ENCODE measurements at regions not wholly inside any gene's neighbourhood (a gene's known extent, or its start where the extent isn't known, plus 50 kb on each side); places are given as distances from the start of the nearest gene placed in this dataset.

GRCh38 chr1:232409584-232409983, 220.3 kb downstream of the SIPA1L2 start:
- TF ChIP-seq, protein P1, sequence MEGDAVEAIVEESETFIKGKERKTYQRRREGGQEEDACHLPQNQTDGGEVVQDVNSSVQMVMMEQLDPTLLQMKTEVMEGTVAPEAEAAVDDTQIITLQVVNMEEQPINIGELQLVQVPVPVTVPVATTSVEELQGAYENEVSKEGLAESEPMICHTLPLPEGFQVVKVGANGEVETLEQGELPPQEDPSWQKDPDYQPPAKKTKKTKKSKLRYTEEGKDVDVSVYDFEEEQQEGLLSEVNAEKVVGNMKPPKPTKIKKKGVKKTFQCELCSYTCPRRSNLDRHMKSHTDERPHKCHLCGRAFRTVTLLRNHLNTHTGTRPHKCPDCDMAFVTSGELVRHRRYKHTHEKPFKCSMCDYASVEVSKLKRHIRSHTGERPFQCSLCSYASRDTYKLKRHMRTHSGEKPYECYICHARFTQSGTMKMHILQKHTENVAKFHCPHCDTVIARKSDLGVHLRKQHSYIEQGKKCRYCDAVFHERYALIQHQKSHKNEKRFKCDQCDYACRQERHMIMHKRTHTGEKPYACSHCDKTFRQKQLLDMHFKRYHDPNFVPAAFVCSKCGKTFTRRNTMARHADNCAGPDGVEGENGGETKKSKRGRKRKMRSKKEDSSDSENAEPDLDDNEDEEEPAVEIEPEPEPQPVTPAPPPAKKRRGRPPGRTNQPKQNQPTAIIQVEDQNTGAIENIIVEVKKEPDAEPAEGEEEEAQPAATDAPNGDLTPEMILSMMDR (IDR thresholded peaks at IDR 0.05; ENCODE audit: insufficient read depth, low read length, poor library complexity, severe bottlenecking) = no peak
- Histone ChIP-seq H3K27me3 (replicated peaks; ENCODE audit: control insufficient read depth, insufficient read depth, low read length) (no peaks in the 10 kb centered on the region), H3K4me3 (replicated peaks; ENCODE audit: low read depth, low read length) (no peak overlapping the region), H3K36me3 (ENCODE audit: control insufficient read depth, insufficient read depth, low read length) (no peaks in the 10 kb centered on the region)
- DNase-seq (ENCODE audit: extremely low read depth, insufficient read length) = no peak

DNA sequence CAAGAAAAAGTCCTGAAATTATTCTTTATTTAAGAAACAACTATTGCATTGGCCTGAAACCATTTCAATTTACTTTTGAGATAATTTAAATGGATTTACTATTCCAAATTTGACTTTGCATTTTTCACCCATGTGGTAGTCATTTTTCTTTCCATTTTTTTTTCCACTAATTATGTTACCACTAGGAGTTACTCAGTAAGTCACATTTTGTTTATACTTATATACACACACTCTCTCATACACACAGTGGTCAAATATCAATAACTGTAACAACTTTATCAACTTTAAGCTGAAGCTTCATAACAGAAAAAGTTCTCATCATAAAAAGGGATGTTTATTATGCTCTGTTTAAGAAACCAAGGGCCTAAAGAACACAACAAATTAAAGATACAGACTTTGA, 222.8 kb downstream of the SIPA1L2 start:
- no peak for DNase-seq (ENCODE audit: extremely low read depth, insufficient read length)
- Histone ChIP-seq H3K36me3 (ENCODE audit: control insufficient read depth, insufficient read depth, low read length) (no peaks in the 10 kb centered on the region), H3K4me3 (replicated peaks; ENCODE audit: low read depth, low read length) (no peak overlapping the region), H3K27me3 (replicated peaks; ENCODE audit: control insufficient read depth, insufficient read depth, low read length) (no peaks in the 10 kb centered on the region; the same call in 1 of the 2 replicates)
- TF ChIP-seq, protein P1 (IDR thresholded peaks at IDR 0.05; ENCODE audit: insufficient read depth, low read length, poor library complexity, severe bottlenecking) = no peak

GRCh38 chr1:232405781-232406180, 224.2 kb downstream of the SIPA1L2 start:
- Histone ChIP-seq H3K4me3 (replicated peaks; ENCODE audit: low read depth, low read length) (no peak overlapping the region), H3K36me3 (ENCODE audit: control insufficient read depth, insufficient read depth, low read length) (no peaks in the 10 kb centered on the region), H3K27me3 (replicated peaks; ENCODE audit: control insufficient read depth, insufficient read depth, low read length) (no peaks in the 10 kb centered on the region; the same call in 1 of the 2 replicates)
- TF ChIP-seq, protein P1 (IDR thresholded peaks at IDR 0.05; ENCODE audit: insufficient read depth, low read length, poor library complexity, severe bottlenecking) = no peak
- DNase-seq (ENCODE audit: extremely low read depth, insufficient read length) = no peak

GRCh38 chr1:232404981-232405731, 224.8 kb downstream of the SIPA1L2 start:
- no peaks in the 10 kb centered on the region; the same call in 1 of the 2 replicates for H3K27me3 ChIP-seq (replicated peaks; ENCODE audit: control insufficient read depth, insufficient read depth, low read length)
- H3K36me3 ChIP-seq (ENCODE audit: control insufficient read depth, insufficient read depth, low read length) = no peaks in the 10 kb centered on the region
- TF ChIP-seq, protein P1 (IDR thresholded peaks at IDR 0.05; ENCODE audit: insufficient read depth, low read length, poor library complexity, severe bottlenecking) = no peak
- DNase-seq (ENCODE audit: extremely low read depth, insufficient read length) = no peak
- H3K4me3 ChIP-seq (replicated peaks; ENCODE audit: low read depth, low read length) = no peak overlapping the region

- TF ChIP-seq, protein P1 (IDR thresholded peaks at IDR 0.05; ENCODE audit: insufficient read depth, low read length, poor library complexity, severe bottlenecking) = no peak
- no peaks in the 10 kb centered on the region for H3K36me3 ChIP-seq (ENCODE audit: control insufficient read depth, insufficient read depth, low read length)
- no peaks in the 10 kb centered on the region; the same call in 1 of the 2 replicates for H3K27me3 ChIP-seq (replicated peaks; ENCODE audit: control insufficient read depth, insufficient read depth, low read length)
- DNase-seq (ENCODE audit: extremely low read depth, insufficient read length) = no peak
- no peak overlapping the region for H3K4me3 ChIP-seq (replicated peaks; ENCODE audit: low read depth, low read length)
Observed at GRCh38 chr1:232404227-232404626, 225.7 kb downstream of the SIPA1L2 start.

All from GM06990 (cell line).